ENCODE measurements at regions not wholly inside any gene's neighbourhood (a gene's known extent, or its start where the extent isn't known, plus 50 kb on each side); places are given as distances from the start of the nearest gene placed in this dataset.

GRCh38 chr3:43998370-43998835, 243.3 kb upstream of the TOPAZ1 start:
- TF ChIP-seq, protein P1, sequence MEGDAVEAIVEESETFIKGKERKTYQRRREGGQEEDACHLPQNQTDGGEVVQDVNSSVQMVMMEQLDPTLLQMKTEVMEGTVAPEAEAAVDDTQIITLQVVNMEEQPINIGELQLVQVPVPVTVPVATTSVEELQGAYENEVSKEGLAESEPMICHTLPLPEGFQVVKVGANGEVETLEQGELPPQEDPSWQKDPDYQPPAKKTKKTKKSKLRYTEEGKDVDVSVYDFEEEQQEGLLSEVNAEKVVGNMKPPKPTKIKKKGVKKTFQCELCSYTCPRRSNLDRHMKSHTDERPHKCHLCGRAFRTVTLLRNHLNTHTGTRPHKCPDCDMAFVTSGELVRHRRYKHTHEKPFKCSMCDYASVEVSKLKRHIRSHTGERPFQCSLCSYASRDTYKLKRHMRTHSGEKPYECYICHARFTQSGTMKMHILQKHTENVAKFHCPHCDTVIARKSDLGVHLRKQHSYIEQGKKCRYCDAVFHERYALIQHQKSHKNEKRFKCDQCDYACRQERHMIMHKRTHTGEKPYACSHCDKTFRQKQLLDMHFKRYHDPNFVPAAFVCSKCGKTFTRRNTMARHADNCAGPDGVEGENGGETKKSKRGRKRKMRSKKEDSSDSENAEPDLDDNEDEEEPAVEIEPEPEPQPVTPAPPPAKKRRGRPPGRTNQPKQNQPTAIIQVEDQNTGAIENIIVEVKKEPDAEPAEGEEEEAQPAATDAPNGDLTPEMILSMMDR (IDR thresholded peaks at IDR 0.05 in 4 of 5, conservative IDR thresholded peaks at IDR 0.05 in 1 of 5), result no peak
- no peak for TF ChIP-seq POLR2A (IDR thresholded peaks at IDR 0.05)

Measured in gastrocnemius medialis (tissue), 4 donors.